H1 (cell line): ENCODE measurements at regions not wholly inside any gene's neighbourhood (a gene's known extent, or its start where the extent isn't known, plus 50 kb on each side); places are given as distances from the start of the nearest gene placed in this dataset.

ENCODE experiments used
- CTCF ChIA-PET: fragments of 300-600 bp; sonication (Branson Sonifier 250); formaldehyde crosslinking; loops from one replicate; lab custom pipeline; 2021; ENCODE audit not compliant: partially characterized antibody; lab: Charles Lee
- POLR2A ChIA-PET: fragments of 300-600 bp; sonication (Branson Sonifier 250); formaldehyde crosslinking; loops from one replicate; lab custom pipeline; 2021; ENCODE audit warnings: inconsistent platforms; ENCODE audit not compliant: partially characterized antibody; lab: Charles Lee
- DNase-seq, 2 experiments: peaks; one replicate each; pipeline versions ENCODE4 v3.0.0 to v3.0.0-alpha.2; 2010 to 2022; ENCODE audit warnings: low spot score in 2 of 2, low read depth in 1 of 2, mixed read lengths in 1 of 2
- FAIRE-seq: peaks from 2 replicates; lab custom pipeline; 2011; peaks lifted over from hg19 to GRCh38; lab: Jason Lieb, UNC
- H2AFZ ChIP-seq: 2 replicates; pipeline ENCODE4 v1.8.1; 2012; ENCODE audit warnings: low read length, inconsistent platforms
- H2AK5ac ChIP-seq: 2 replicates; pipeline ENCODE4 v1.6.1; 2013; ENCODE audit warnings: low read depth, low read length
- H2BK120ac ChIP-seq: replicated peaks from 2 replicates; pipeline ENCODE3; 2013; ENCODE audit warnings: low read depth, low read length, inconsistent platforms
- H2BK12ac ChIP-seq: 2 replicates; pipeline ENCODE4 v1.6.1; 2013; ENCODE audit warnings: low read depth, low read length
- H2BK15ac ChIP-seq: 2 replicates; pipeline ENCODE4 v1.6.1; 2013; ENCODE audit warnings: low read length
- H2BK20ac ChIP-seq: 2 replicates; pipeline ENCODE4 v1.6.1; 2013; ENCODE audit warnings: low read length
- H2BK5ac ChIP-seq: 2 replicates; pipeline ENCODE4 v1.6.1; 2013; ENCODE audit warnings: low read depth, low read length
- H3K14ac ChIP-seq: 2 replicates; pipeline ENCODE4 v1.6.1; 2013; ENCODE audit warnings: inconsistent platforms; ENCODE audit not compliant: insufficient read length
- H3K18ac ChIP-seq: 2 replicates; pipeline ENCODE4 v1.6.1; 2013; ENCODE audit warnings: low read length; ENCODE audit errors: extremely low read depth
- H3K23ac ChIP-seq: 2 replicates; pipeline ENCODE4 v1.6.1; 2013; ENCODE audit warnings: inconsistent platforms; ENCODE audit not compliant: insufficient read length
- H3K23me2 ChIP-seq: 2 replicates; pipeline ENCODE4 v1.6.1; 2013; ENCODE audit warnings: low read depth, low read length
- H3K27ac ChIP-seq: 2 replicates; pipeline ENCODE4 v1.6.1; 2011; ENCODE audit warnings: low read depth, low read length, inconsistent platforms
- H3K27me3 ChIP-seq, 4 experiments: replicated peaks in 1 of 4; 1 replicate in 1 of 4; 2 replicates in 3 of 4; pipeline versions ENCODE4 v1.6.1 to v1.8.1; 2011 to 2013; ENCODE audit warnings: low read length in 3 of 4, mild to moderate bottlenecking in 3 of 4, inconsistent platforms in 2 of 4, mixed read lengths in 2 of 4, moderate library complexity in 1 of 4; ENCODE audit not compliant: control insufficient read depth in 3 of 4, insufficient read depth in 3 of 4; ENCODE audit errors: extremely low read depth in 1 of 4
- H3K36me3 ChIP-seq, 4 experiments: 2 replicates each; pipeline versions ENCODE4 v1.6.1 to v1.8.1; 2011 to 2013; ENCODE audit warnings: mild to moderate bottlenecking in 4 of 4, low read length in 3 of 4, moderate library complexity in 2 of 4, control low read depth in 1 of 4, inconsistent platforms in 1 of 4; ENCODE audit not compliant: insufficient read depth in 4 of 4, control insufficient read depth in 2 of 4
- H3K4ac ChIP-seq: replicated peaks from 2 replicates; pipeline ENCODE3; 2013; ENCODE audit warnings: low read length, low read depth, mixed read lengths, inconsistent platforms; ENCODE audit not compliant: insufficient read length
- H3K4me1 ChIP-seq, 4 experiments: replicated peaks in 1 of 4; 1 replicate in 1 of 4; 2 replicates in 3 of 4; pipeline versions ENCODE4 v1.6.1 to v1.8.1; 2011 to 2013; ENCODE audit warnings: low read length in 3 of 4, inconsistent platforms in 2 of 4, mixed read lengths in 1 of 4; ENCODE audit not compliant: insufficient read depth in 4 of 4, control insufficient read depth in 3 of 4
- H3K4me2 ChIP-seq, 2 experiments: 2 replicates each; pipeline versions ENCODE4 v1.6.1 to v1.8.1; 2011 to 2013; ENCODE audit warnings: low read depth in 2 of 2, low read length in 2 of 2, control low read depth in 1 of 2, inconsistent platforms in 1 of 2, mild to moderate bottlenecking in 1 of 2; ENCODE audit not compliant: insufficient read depth in 1 of 2
- H3K4me3 ChIP-seq, 4 experiments: fragments of 200-600, 300-600 bp in 1 of 4; sonication (generic), shearing (Covaris generic), sonication (Bioruptor Twin) in 1 of 4; 2 replicates each; pipeline versions ENCODE4 v1.5.1 to v1.8.1; 2011 to 2016; ENCODE audit warnings: low read length in 4 of 4, low read depth in 3 of 4, control low read depth in 2 of 4, inconsistent platforms in 2 of 4, mild to moderate bottlenecking in 2 of 4, mixed read lengths in 1 of 4, moderate library complexity in 1 of 4; ENCODE audit not compliant: insufficient read depth in 2 of 4; ENCODE audit errors: extremely low read depth in 1 of 4
- H3K56ac ChIP-seq: replicated peaks from 2 replicates; pipeline ENCODE3; 2013; ENCODE audit warnings: low read depth, mild to moderate bottlenecking, mixed read lengths, low read length, inconsistent platforms; ENCODE audit not compliant: insufficient read length
- H3K79me1 ChIP-seq: 2 replicates; pipeline ENCODE4 v1.6.1; 2013; ENCODE audit warnings: low read depth, low read length, control low read depth
- H3K79me2 ChIP-seq, 2 experiments: 2 replicates each; pipeline versions ENCODE4 v1.6.1 to v1.8.1; 2012 to 2013; ENCODE audit warnings: low read length in 2 of 2, mild to moderate bottlenecking in 2 of 2, inconsistent platforms in 1 of 2; ENCODE audit not compliant: insufficient read depth in 2 of 2, control insufficient read depth in 1 of 2
- H3K9ac ChIP-seq, 4 experiments: replicated peaks in 1 of 4; 1 replicate in 1 of 4; 2 replicates in 3 of 4; pipeline versions ENCODE4 v1.6.1 to v1.8.1; 2011 to 2013; ENCODE audit warnings: low read depth in 3 of 4, low read length in 3 of 4, control low read depth in 2 of 4, mild to moderate bottlenecking in 2 of 4, moderate library complexity in 2 of 4, inconsistent platforms in 1 of 4; ENCODE audit errors: extremely low read depth in 1 of 4
- H3K9me3 ChIP-seq, 2 experiments: 2 replicates each; pipeline versions ENCODE4 v1.6.1 to v1.8.1; 2012 to 2013; ENCODE audit warnings: mild to moderate bottlenecking in 2 of 2, moderate library complexity in 2 of 2, control low read depth in 1 of 2, inconsistent platforms in 1 of 2, low read depth in 1 of 2, low read length in 1 of 2, mixed read lengths in 1 of 2; ENCODE audit not compliant: insufficient read depth in 2 of 2
- H4K20me1 ChIP-seq, 2 experiments: replicated peaks in 1 of 2; 2 replicates each; pipeline versions ENCODE3 to v1.8.1; 2011 to 2013; ENCODE audit warnings: inconsistent platforms in 2 of 2, low read length in 2 of 2, mild to moderate bottlenecking in 1 of 2; ENCODE audit not compliant: insufficient read depth in 2 of 2, control insufficient read depth in 1 of 2
- H4K5ac ChIP-seq: 2 replicates; pipeline ENCODE4 v1.6.1; 2013; ENCODE audit warnings: low read length, low read depth, mixed read lengths, inconsistent platforms; ENCODE audit not compliant: insufficient read length
- H4K8ac ChIP-seq: 2 replicates; pipeline ENCODE4 v1.8.0; 2013; ENCODE audit warnings: mild to moderate bottlenecking, moderate library complexity, low read length, inconsistent platforms; ENCODE audit not compliant: insufficient read depth; ENCODE audit errors: extremely low read depth
- H4K91ac ChIP-seq: replicated peaks from 2 replicates; pipeline ENCODE3; 2013; ENCODE audit warnings: low read length, mixed read lengths, inconsistent platforms; ENCODE audit not compliant: insufficient read length
- ASH2L ChIP-seq: fragments of 200-600, 300-600 bp; sonication (generic); IDR thresholded peaks from one replicate; pipeline ENCODE4 v1.7.1; 2017; ENCODE audit warnings: low read length
- ATF3 ChIP-seq: IDR thresholded peaks from 2 replicates; pipeline ENCODE4 v1.6.1; 2011; ENCODE audit warnings: low read depth, mild to moderate bottlenecking, low read length; ENCODE audit not compliant: insufficient read depth
- CBX8 ChIP-seq: fragments of 300-800, 300-1000 bp; sonication (generic); IDR thresholded peaks from 2 replicates; pipeline ENCODE4 v1.7.1; 2016; ENCODE audit warnings: low read depth, low read length, borderline replicate concordance
- CTBP2 ChIP-seq: IDR thresholded peaks from 2 replicates; pipeline ENCODE4 v1.7.0; 2011; ENCODE audit warnings: borderline replicate concordance, mild to moderate bottlenecking, moderate library complexity, mixed read lengths, low read length; ENCODE audit not compliant: insufficient read depth, insufficient read length
- EP300 ChIP-seq, 2 experiments: IDR thresholded peaks; 1 replicate in 1 of 2; 2 replicates in 1 of 2; pipeline ENCODE4 v1.6.1; 2011 to 2012; ENCODE audit warnings: low read depth in 2 of 2, low read length in 2 of 2, mild to moderate bottlenecking in 2 of 2, borderline replicate concordance in 1 of 2, inconsistent platforms in 1 of 2, moderate library complexity in 1 of 2
- JUND ChIP-seq: IDR thresholded peaks from 2 replicates; pipeline ENCODE4 v1.6.1; 2011; ENCODE audit warnings: mild to moderate bottlenecking, improper control_type of control experiment, low read length
- KDM5A ChIP-seq: fragments of 200-600 bp; IDR thresholded peaks from 2 replicates; pipeline ENCODE4 v1.7.1; 2012; ENCODE audit warnings: mild to moderate bottlenecking, low read length, inconsistent platforms, mixed read lengths
- MAFK ChIP-seq: IDR thresholded peaks from 2 replicates; pipeline ENCODE4 v1.6.1; 2012; ENCODE audit warnings: low read depth, mild to moderate bottlenecking, improper control_type of control experiment, low read length
- SP2 ChIP-seq: IDR thresholded peaks from 2 replicates; pipeline ENCODE4 v1.6.1; 2012; ENCODE audit warnings: mild to moderate bottlenecking, low read length, inconsistent platforms
- SRF ChIP-seq: IDR thresholded peaks from 2 replicates; pipeline ENCODE4 v1.6.1; 2011; ENCODE audit warnings: mild to moderate bottlenecking, low read depth, low read length, moderate library complexity
- TAF1 ChIP-seq: IDR thresholded peaks from 2 replicates; pipeline ENCODE4 v1.6.1; 2011; ENCODE audit warnings: mild to moderate bottlenecking, low read depth, low read length
- TAF7 ChIP-seq: optimal IDR thresholded peaks from 2 replicates; pipeline ENCODE3; 2011; ENCODE audit warnings: low read depth, mild to moderate bottlenecking, inconsistent platforms, low read length, moderate library complexity, borderline replicate concordance
- WGBS, 2 experiments: shearing (Covaris generic) in 1 of 2; methylation state at CpG; one replicate each; pipeline versions ENCODE4 v1.1.6 to v1.1.7; 2013 to 2015; ENCODE audit warnings: low lambda C conversion rate in 2 of 2, mixed read lengths in 2 of 2, inconsistent platforms in 1 of 2, low coverage in 1 of 2, missing lambda C conversion rate in 1 of 2; ENCODE audit not compliant: insufficient replicate concordance in 2 of 2, insufficient coverage in 1 of 2, insufficient read length in 1 of 2; ENCODE audit errors: extremely low coverage in 1 of 2, missing lambda C conversion rate in 1 of 2; 5-methylcytosine and 5-hydroxymethylcytosine counted together
- TF ChIP-seq, protein P1 (sequence below): IDR thresholded peaks from 2 replicates; pipeline ENCODE4 v1.6.1; 2012; ENCODE audit warnings: low read length, inconsistent platforms

DNA sequence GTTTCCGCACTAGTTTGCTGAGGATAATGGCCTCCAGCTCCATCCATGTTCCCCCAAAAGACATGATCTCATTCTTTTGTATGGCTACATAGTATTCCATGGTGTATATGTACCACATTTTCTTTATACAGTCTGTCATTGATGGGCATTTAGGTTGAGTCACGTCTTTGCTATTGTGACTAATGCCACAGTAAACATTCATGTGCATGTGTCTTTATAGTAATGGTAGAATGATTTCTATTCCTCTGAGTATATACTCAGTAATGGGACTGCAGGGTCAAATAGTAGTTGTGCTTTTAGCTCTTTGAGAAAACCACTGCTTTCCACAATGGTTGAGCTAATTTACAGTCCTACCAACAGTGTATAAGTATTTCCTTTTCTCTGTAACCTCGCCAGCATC is 78.3 kb upstream of the BCL9 start:
- no peak overlapping the region for H4K5ac ChIP-seq
- ChIA-PET POLR2A (no interaction called here), CTCF (interaction anchor here (1.2 kb wide), 1 partner anchor 11 kb away, joined by 3 read pairs; no protein-coding TSS in a partner anchor)
- no peak overlapping the region for H3K4ac ChIP-seq
- H3K9me3 ChIP-seq = peaks cover 0 to 7% of the 10 kb centered on the region in 2 experiments; a peak in 1 of 4 replicates
- H2BK15ac ChIP-seq = no peak overlapping the region
- no peak for DNase-seq
- H2BK12ac ChIP-seq = no peak overlapping the region
- no peak overlapping the region for H2BK20ac ChIP-seq
- no peak overlapping the region for H2AFZ ChIP-seq
- FAIRE-seq = no peak
- no peak overlapping the region for H2AK5ac ChIP-seq
- H3K4me2 ChIP-seq = no peak overlapping the region
- no peak overlapping the region for H3K56ac ChIP-seq
- no peaks in the 10 kb centered on the region for H3K4me1 ChIP-seq
- TF ChIP-seq CBX8 = no peak
- no peak for TF ChIP-seq JUND
- no peak for TF ChIP-seq SP2
- TF ChIP-seq, protein P1, sequence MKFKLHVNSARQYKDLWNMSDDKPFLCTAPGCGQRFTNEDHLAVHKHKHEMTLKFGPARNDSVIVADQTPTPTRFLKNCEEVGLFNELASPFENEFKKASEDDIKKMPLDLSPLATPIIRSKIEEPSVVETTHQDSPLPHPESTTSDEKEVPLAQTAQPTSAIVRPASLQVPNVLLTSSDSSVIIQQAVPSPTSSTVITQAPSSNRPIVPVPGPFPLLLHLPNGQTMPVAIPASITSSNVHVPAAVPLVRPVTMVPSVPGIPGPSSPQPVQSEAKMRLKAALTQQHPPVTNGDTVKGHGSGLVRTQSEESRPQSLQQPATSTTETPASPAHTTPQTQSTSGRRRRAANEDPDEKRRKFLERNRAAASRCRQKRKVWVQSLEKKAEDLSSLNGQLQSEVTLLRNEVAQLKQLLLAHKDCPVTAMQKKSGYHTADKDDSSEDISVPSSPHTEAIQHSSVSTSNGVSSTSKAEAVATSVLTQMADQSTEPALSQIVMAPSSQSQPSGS = no peak
- no peak for TF ChIP-seq ASH2L
- no peak for TF ChIP-seq TAF7
- no peak for TF ChIP-seq MAFK
- TF ChIP-seq KDM5A = no peak
- no peak for TF ChIP-seq SRF
- TF ChIP-seq TAF1 = no peak
- TF ChIP-seq ATF3 = no peak
- no peak for TF ChIP-seq EP300 (IDR thresholded peaks at IDR 0.05; ENCODE audit: borderline replicate concordance in 1 of 2, low read depth in 2 of 2, low read length in 2 of 2)
- TF ChIP-seq CTBP2 = no peak
- H3K36me3 ChIP-seq = no peaks in the 10 kb centered on the region
- no peaks in the 10 kb centered on the region for H3K79me1 ChIP-seq
- H2BK5ac ChIP-seq = no peak overlapping the region
- no peak overlapping the region for H3K18ac ChIP-seq
- no peak overlapping the region for H3K27ac ChIP-seq
- H3K23ac ChIP-seq = no peak overlapping the region
- no peak overlapping the region for H3K14ac ChIP-seq
- no peak overlapping the region for H2BK120ac ChIP-seq
- WGBS, 2 experiments = 77% methylated on average over 3 of the region's 3 CpGs; no CpG with 5 or more reads in 1 of the 2 experiments
- H4K91ac ChIP-seq = no peak overlapping the region
- H3K79me2 ChIP-seq = no peaks in the 10 kb centered on the region
- H3K23me2 ChIP-seq = no peaks in the 10 kb centered on the region
- H4K20me1 ChIP-seq = no peaks in the 10 kb centered on the region
- no peak overlapping the region for H3K4me3 ChIP-seq
- no peak overlapping the region for H4K8ac ChIP-seq
- no peak overlapping the region for H3K9ac ChIP-seq
- no peaks in the 10 kb centered on the region for H3K27me3 ChIP-seq
